HepG2 (cell line): ENCODE measurements at regions not wholly inside any gene's neighbourhood (a gene's known extent, or its start where the extent isn't known, plus 50 kb on each side); places are given as distances from the start of the nearest gene placed in this dataset.

Experiments used
- ARNT ChIP-seq: fragments of 450-650 bp; IDR thresholded peaks from 2 replicates; pipeline ENCODE4 v1.6.1; 2017
- BORCS8-MEF2B ChIP-seq: sonication (generic); formaldehyde crosslinking; IDR thresholded peaks from 2 replicates; pipeline ENCODE4 v1.8.0; 2022; ENCODE audit warnings: mild to moderate bottlenecking, missing genetic modification reagents
- ERF ChIP-seq: IDR thresholded peaks from 2 replicates; pipeline ENCODE4 v1.6.1; 2018; ENCODE audit warnings: missing biosample characterization, missing genetic modification reagents
- FOXA1 ChIP-seq, 2 experiments: fragments of 450-650 bp in 1 of 2; sonication (generic) in 1 of 2; formaldehyde crosslinking in 1 of 2; IDR thresholded peaks; 2 replicates each; pipeline versions ENCODE4 v1.4.0 to v1.6.1; 2016 to 2020; ENCODE audit warnings: missing genetic modification reagents in 1 of 2
- FOXP1 ChIP-seq, 2 experiments: fragments of 450-650 bp in 1 of 2; IDR thresholded peaks; 2 replicates each; pipeline ENCODE4 v1.6.1; 2017 to 2018; ENCODE audit warnings: antibody characterized with exemption in 1 of 2
- HNF4G ChIP-seq, 2 experiments: sonication (generic) in 1 of 2; formaldehyde crosslinking in 1 of 2; IDR thresholded peaks; 2 replicates each; pipeline versions ENCODE4 v1.4.0 to v1.6.1; 2011 to 2020; ENCODE audit warnings: borderline replicate concordance in 2 of 2, low read depth in 2 of 2, mild to moderate bottlenecking in 2 of 2, low read length in 1 of 2, missing genetic modification reagents in 1 of 2, moderate library complexity in 1 of 2
- KDM6A ChIP-seq: IDR thresholded peaks from 2 replicates; pipeline ENCODE4 v1.6.1; 2016; ENCODE audit warnings: low read depth
- KLF13 ChIP-seq: sonication (generic); formaldehyde crosslinking; IDR thresholded peaks from 2 replicates; pipeline ENCODE4 v1.4.0; 2020; ENCODE audit warnings: mild to moderate bottlenecking, missing genetic modification reagents
- MATR3 ChIP-seq: sonication (generic); formaldehyde crosslinking; IDR thresholded peaks from 2 replicates; pipeline ENCODE4 v1.4.0; 2020; ENCODE audit warnings: missing genetic modification reagents
- NR0B2 ChIP-seq: sonication (generic); formaldehyde crosslinking; IDR thresholded peaks from 2 replicates; pipeline ENCODE4 v1.4.0; 2020; ENCODE audit warnings: mild to moderate bottlenecking, missing genetic modification reagents
- SMAD9 ChIP-seq: sonication (generic); formaldehyde crosslinking; IDR thresholded peaks from 2 replicates; pipeline ENCODE4 v1.5.1; 2020; ENCODE audit warnings: mild to moderate bottlenecking, missing genetic modification reagents
- TCF7L2 ChIP-seq: IDR thresholded peaks from 2 replicates; pipeline ENCODE4 v1.6.1; 2011; ENCODE audit warnings: mild to moderate bottlenecking, low read depth, low read length, moderate library complexity
- ZBTB14 ChIP-seq: sonication (generic); formaldehyde crosslinking; IDR thresholded peaks from 2 replicates; pipeline ENCODE4 v1.4.0; 2020; ENCODE audit warnings: missing genetic modification reagents
- ZFP1 ChIP-seq: IDR thresholded peaks from 2 replicates; pipeline ENCODE4 v1.6.1; 2016
- ZMYM2 ChIP-seq: sonication (generic); formaldehyde crosslinking; IDR thresholded peaks from 2 replicates; pipeline ENCODE4 v1.8.0; 2022; ENCODE audit warnings: mild to moderate bottlenecking, missing genetic modification reagents
- ZNF225 ChIP-seq: sonication (generic); formaldehyde crosslinking; IDR thresholded peaks from 2 replicates; pipeline ENCODE4 v1.4.0; 2020; ENCODE audit warnings: mild to moderate bottlenecking, missing genetic modification reagents
- ZNF557 ChIP-seq: sonication (generic); formaldehyde crosslinking; IDR thresholded peaks from 2 replicates; pipeline ENCODE4 v1.4.0; 2020; ENCODE audit warnings: missing genetic modification reagents
- ZNF598 ChIP-seq: sonication (generic); formaldehyde crosslinking; IDR thresholded peaks from 2 replicates; pipeline ENCODE4 v1.5.1; 2020; ENCODE audit warnings: mild to moderate bottlenecking, missing genetic modification reagents, borderline replicate concordance
- TF ChIP-seq, protein P1 (sequence below): sonication (generic); formaldehyde crosslinking; IDR thresholded peaks from 2 replicates; pipeline ENCODE4; 2020; ENCODE audit warnings: missing genetic modification reagents, mild to moderate bottlenecking, borderline replicate concordance
- TF ChIP-seq, protein P2 (sequence below): sonication (generic); formaldehyde crosslinking; IDR thresholded peaks from 2 replicates; pipeline ENCODE4 v1.4.0; 2020; ENCODE audit warnings: missing genetic modification reagents
- TF ChIP-seq, protein P3 (sequence below): sonication (generic); formaldehyde crosslinking; IDR thresholded peaks from 2 replicates; pipeline ENCODE4 v1.4.0; 2020; ENCODE audit warnings: mild to moderate bottlenecking, missing genetic modification reagents

- TF ChIP-seq ERF (CRISPR knock-in tag) (peak; percentile 99), ARNT (no peak), ZNF557 (CRISPR knock-in tag) (peak; percentile 98), MATR3 (no peak), ZBTB14 (peak; percentile 79), BORCS8-MEF2B (CRISPR knock-in tag) (peak; percentile 98), ZNF598 (CRISPR knock-in tag) (peak; percentile 99), FOXP1 (IDR thresholded peaks at IDR 0.05) (no peak), FOXP1 (CRISPR knock-in tag; IDR thresholded peaks at IDR 0.05) (no peak), FOXA1 (IDR thresholded peaks at IDR 0.05) (no peak), FOXA1 (CRISPR knock-in tag; IDR thresholded peaks at IDR 0.05) (peak; percentile 34; the same call in 1 of the 2 replicates), NR0B2 (CRISPR knock-in tag) (peak; percentile 98), TCF7L2 (no peak), ZMYM2 (peak; percentile 97), ZNF225 (CRISPR knock-in tag) (peak; percentile 91; the same call in 1 of the 2 replicates), SMAD9 (CRISPR knock-in tag) (0 out of 2 replicates have a peak, but pooled peaks have one; percentile 83), KLF13 (CRISPR knock-in tag) (peak; percentile 87; the same call in 1 of the 2 replicates), KDM6A (CRISPR knock-in tag) (no peak), HNF4G (IDR thresholded peaks at IDR 0.05; ENCODE audit: borderline replicate concordance, low read depth, low read length) (no peak; the same call in 1 of the 2 replicates), HNF4G (CRISPR knock-in tag; IDR thresholded peaks at IDR 0.05; ENCODE audit: borderline replicate concordance, low read depth) (peak; percentile 77; the same call in 1 of the 2 replicates), ZFP1 (no peak)
- TF ChIP-seq, protein P1, sequence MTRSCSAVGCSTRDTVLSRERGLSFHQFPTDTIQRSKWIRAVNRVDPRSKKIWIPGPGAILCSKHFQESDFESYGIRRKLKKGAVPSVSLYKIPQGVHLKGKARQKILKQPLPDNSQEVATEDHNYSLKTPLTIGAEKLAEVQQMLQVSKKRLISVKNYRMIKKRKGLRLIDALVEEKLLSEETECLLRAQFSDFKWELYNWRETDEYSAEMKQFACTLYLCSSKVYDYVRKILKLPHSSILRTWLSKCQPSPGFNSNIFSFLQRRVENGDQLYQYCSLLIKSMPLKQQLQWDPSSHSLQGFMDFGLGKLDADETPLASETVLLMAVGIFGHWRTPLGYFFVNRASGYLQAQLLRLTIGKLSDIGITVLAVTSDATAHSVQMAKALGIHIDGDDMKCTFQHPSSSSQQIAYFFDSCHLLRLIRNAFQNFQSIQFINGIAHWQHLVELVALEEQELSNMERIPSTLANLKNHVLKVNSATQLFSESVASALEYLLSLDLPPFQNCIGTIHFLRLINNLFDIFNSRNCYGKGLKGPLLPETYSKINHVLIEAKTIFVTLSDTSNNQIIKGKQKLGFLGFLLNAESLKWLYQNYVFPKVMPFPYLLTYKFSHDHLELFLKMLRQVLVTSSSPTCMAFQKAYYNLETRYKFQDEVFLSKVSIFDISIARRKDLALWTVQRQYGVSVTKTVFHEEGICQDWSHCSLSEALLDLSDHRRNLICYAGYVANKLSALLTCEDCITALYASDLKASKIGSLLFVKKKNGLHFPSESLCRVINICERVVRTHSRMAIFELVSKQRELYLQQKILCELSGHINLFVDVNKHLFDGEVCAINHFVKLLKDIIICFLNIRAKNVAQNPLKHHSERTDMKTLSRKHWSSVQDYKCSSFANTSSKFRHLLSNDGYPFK, result peak; percentile 94
- TF ChIP-seq, protein P2, sequence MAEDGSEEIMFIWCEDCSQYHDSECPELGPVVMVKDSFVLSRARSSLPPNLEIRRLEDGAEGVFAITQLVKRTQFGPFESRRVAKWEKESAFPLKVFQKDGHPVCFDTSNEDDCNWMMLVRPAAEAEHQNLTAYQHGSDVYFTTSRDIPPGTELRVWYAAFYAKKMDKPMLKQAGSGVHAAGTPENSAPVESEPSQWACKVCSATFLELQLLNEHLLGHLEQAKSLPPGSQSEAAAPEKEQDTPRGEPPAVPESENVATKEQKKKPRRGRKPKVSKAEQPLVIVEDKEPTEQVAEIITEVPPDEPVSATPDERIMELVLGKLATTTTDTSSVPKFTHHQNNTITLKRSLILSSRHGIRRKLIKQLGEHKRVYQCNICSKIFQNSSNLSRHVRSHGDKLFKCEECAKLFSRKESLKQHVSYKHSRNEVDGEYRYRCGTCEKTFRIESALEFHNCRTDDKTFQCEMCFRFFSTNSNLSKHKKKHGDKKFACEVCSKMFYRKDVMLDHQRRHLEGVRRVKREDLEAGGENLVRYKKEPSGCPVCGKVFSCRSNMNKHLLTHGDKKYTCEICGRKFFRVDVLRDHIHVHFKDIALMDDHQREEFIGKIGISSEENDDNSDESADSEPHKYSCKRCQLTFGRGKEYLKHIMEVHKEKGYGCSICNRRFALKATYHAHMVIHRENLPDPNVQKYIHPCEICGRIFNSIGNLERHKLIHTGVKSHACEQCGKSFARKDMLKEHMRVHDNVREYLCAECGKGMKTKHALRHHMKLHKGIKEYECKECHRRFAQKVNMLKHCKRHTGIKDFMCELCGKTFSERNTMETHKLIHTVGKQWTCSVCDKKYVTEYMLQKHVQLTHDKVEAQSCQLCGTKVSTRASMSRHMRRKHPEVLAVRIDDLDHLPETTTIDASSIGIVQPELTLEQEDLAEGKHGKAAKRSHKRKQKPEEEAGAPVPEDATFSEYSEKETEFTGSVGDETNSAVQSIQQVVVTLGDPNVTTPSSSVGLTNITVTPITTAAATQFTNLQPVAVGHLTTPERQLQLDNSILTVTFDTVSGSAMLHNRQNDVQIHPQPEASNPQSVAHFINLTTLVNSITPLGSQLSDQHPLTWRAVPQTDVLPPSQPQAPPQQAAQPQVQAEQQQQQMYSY, result peak; percentile 62
- TF ChIP-seq, protein P3, sequence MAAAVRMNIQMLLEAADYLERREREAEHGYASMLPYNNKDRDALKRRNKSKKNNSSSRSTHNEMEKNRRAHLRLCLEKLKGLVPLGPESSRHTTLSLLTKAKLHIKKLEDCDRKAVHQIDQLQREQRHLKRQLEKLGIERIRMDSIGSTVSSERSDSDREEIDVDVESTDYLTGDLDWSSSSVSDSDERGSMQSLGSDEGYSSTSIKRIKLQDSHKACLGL (CRISPR knock-in tag), result peak; percentile 96
These were observed 256.9 kb upstream of the STARD13 start (continued) for GRCh38 chr13:33542309-33543088.
